B cell (primary cell): ENCODE measurements at regions not wholly inside any gene's neighbourhood (a gene's known extent, or its start where the extent isn't known, plus 50 kb on each side); places are given as distances from the start of the nearest gene placed in this dataset.

Experiments
- ATAC-seq: fragments of 200-7000 bp; cut with Tn5 transposase; one replicate; pipeline ENCODE4 v1.10.0; 2021; ENCODE audit warnings: low read depth, mild to moderate bottlenecking, moderate number of reproducible peaks, moderate library complexity
- CTCF ChIA-PET: fragments of 350-600 bp; sonication (Branson Sonifier 250); formaldehyde crosslinking; loops from one replicate; lab custom pipeline; 2021; ENCODE audit warnings: antibody characterized with exemption, inconsistent platforms; lab: Charles Lee
- POLR2A ChIA-PET: fragments of 350-600 bp; sonication (Branson Sonifier 250); formaldehyde crosslinking; loops from one replicate; lab custom pipeline; 2021; ENCODE audit warnings: antibody characterized with exemption; lab: Charles Lee
- DNase-seq: peaks from one replicate; pipeline ENCODE4 v3.0.0; 2013
- H2AFZ ChIP-seq: 2 replicates; pipeline ENCODE4 v1.6.1; 2012; ENCODE audit warnings: mild to moderate bottlenecking, low read depth, low read length; ENCODE audit not compliant: insufficient read depth, poor library complexity, severe bottlenecking
- H3K27ac ChIP-seq, 2 donors: 1 replicate in 1 of 2; 2 replicates in 1 of 2; pipeline ENCODE4 v1.5.1; 2012 to 2013; ENCODE audit warnings: low read length in 2 of 2, mild to moderate bottlenecking in 2 of 2, moderate library complexity in 1 of 2
- H3K27me3 ChIP-seq, 4 experiments: fragments of 200-600 bp in 1 of 4; sonication (generic) in 1 of 4; replicated peaks in 1 of 4; 1 replicate in 2 of 4; 2 replicates in 2 of 4; pipeline versions ENCODE4 v1.6.1 to v1.7.0; 2013 to 2016; ENCODE audit warnings: low read length in 3 of 4, mild to moderate bottlenecking in 2 of 4, mixed read lengths in 1 of 4, moderate library complexity in 1 of 4; ENCODE audit not compliant: insufficient read depth in 4 of 4, control insufficient read depth in 3 of 4; ENCODE audit errors: control extremely low read depth in 1 of 4
- H3K36me3 ChIP-seq, 2 experiments: replicated peaks in 1 of 2; 1 replicate in 1 of 2; 2 replicates in 1 of 2; pipeline versions ENCODE4 v1.6.1 to v1.7.1; 2013; ENCODE audit warnings: low read length in 1 of 2; ENCODE audit not compliant: insufficient read depth in 2 of 2, control insufficient read depth in 1 of 2; ENCODE audit errors: control extremely low read depth in 1 of 2, extremely low read depth in 1 of 2
- H3K4me1 ChIP-seq, 2 donors: fragments of 200-600 bp in 1 of 2; sonication (generic) in 1 of 2; 1 replicate in 1 of 2; 2 replicates in 1 of 2; pipeline versions ENCODE4 v1.5.1 to v1.6.1; 2013 to 2017; ENCODE audit warnings: low read length in 2 of 2; ENCODE audit not compliant: control insufficient read depth in 2 of 2, insufficient read depth in 2 of 2
- H3K4me2 ChIP-seq: replicated peaks from 2 replicates; pipeline ENCODE3; 2012; ENCODE audit warnings: mild to moderate bottlenecking, low read depth, low read length; ENCODE audit not compliant: poor library complexity, severe bottlenecking
- H3K4me3 ChIP-seq, 5 experiments: fragments of 200-600 bp in 1 of 5; sonication (generic) in 1 of 5; 1 replicate in 3 of 5; 2 replicates in 2 of 5; pipeline versions ENCODE4 v1.5.1 to v1.7.0; 2011 to 2016; ENCODE audit warnings: low read length in 4 of 5, mild to moderate bottlenecking in 4 of 5, low read depth in 2 of 5, control low read depth in 1 of 5, moderate library complexity in 1 of 5; ENCODE audit not compliant: insufficient read depth in 1 of 5; ENCODE audit errors: control extremely low read depth in 1 of 5, extremely low read depth in 1 of 5
- H3K79me2 ChIP-seq: fragments of 200-600 bp; sonication (generic); one replicate; pipeline ENCODE4 v1.6.0; 2016; ENCODE audit warnings: low read length; ENCODE audit not compliant: control insufficient read depth, insufficient read depth
- H3K9ac ChIP-seq: fragments of 200-600 bp; sonication (generic); 2 replicates; pipeline ENCODE4 v1.6.1; 2017; ENCODE audit warnings: mild to moderate bottlenecking, low read length, moderate library complexity
- H3K9me3 ChIP-seq, 3 donors: one replicate each; pipeline versions ENCODE4 v1.6.1 to v1.7.1; 2013; ENCODE audit warnings: low read length in 2 of 3; ENCODE audit not compliant: control insufficient read depth in 2 of 3, insufficient read depth in 1 of 3; ENCODE audit errors: control extremely low read depth in 1 of 3
- H4K20me1 ChIP-seq: 2 replicates; pipeline ENCODE4 v1.6.0; 2012; ENCODE audit warnings: mild to moderate bottlenecking, low read length; ENCODE audit not compliant: insufficient read depth, control insufficient read depth, poor library complexity, severe bottlenecking
- H3K27ac Mint-ChIP-seq: one replicate; pipeline ENCODE4 v1.8.0; 2021; ENCODE audit warnings: mixed read lengths
- H3K27me3 Mint-ChIP-seq: one replicate; pipeline ENCODE4 v1.8.0; 2021; ENCODE audit warnings: mixed read lengths
- H3K4me1 Mint-ChIP-seq: one replicate; pipeline ENCODE4 v1.8.0; 2021; ENCODE audit warnings: mixed read lengths
- H3K4me3 Mint-ChIP-seq: one replicate; pipeline ENCODE4 v1.8.0; 2021; ENCODE audit warnings: mixed read lengths
- H3K9me3 Mint-ChIP-seq: one replicate; pipeline ENCODE4 v1.8.0; 2022; ENCODE audit warnings: mixed read lengths; ENCODE audit not compliant: insufficient read depth
- EZH2 ChIP-seq: IDR thresholded peaks from 2 replicates; pipeline ENCODE4 v1.6.1; 2012; ENCODE audit warnings: borderline replicate concordance, low read depth, mild to moderate bottlenecking, moderate library complexity, low read length; ENCODE audit not compliant: insufficient read depth, poor library complexity, severe bottlenecking
- WGBS: methylation state at CpG from one replicate; pipeline ENCODE4 v1.1.5; 2013; ENCODE audit warnings: missing lambda C conversion rate; ENCODE audit not compliant: insufficient coverage; 5-methylcytosine and 5-hydroxymethylcytosine counted together
- intact Hi-C: fragments of 100-400 bp; cut with micrococcal nuclease; formaldehyde crosslinking; loops from one replicate; pipeline ENCODE4 v1.10.0; 2022
- TF ChIP-seq, protein P1 (sequence below): fragments of 200-600 bp; IDR thresholded peaks from one replicate; pipeline ENCODE4 v1.8.0; 2022; ENCODE audit warnings: antibody characterized with exemption, mild to moderate bottlenecking

DNA sequence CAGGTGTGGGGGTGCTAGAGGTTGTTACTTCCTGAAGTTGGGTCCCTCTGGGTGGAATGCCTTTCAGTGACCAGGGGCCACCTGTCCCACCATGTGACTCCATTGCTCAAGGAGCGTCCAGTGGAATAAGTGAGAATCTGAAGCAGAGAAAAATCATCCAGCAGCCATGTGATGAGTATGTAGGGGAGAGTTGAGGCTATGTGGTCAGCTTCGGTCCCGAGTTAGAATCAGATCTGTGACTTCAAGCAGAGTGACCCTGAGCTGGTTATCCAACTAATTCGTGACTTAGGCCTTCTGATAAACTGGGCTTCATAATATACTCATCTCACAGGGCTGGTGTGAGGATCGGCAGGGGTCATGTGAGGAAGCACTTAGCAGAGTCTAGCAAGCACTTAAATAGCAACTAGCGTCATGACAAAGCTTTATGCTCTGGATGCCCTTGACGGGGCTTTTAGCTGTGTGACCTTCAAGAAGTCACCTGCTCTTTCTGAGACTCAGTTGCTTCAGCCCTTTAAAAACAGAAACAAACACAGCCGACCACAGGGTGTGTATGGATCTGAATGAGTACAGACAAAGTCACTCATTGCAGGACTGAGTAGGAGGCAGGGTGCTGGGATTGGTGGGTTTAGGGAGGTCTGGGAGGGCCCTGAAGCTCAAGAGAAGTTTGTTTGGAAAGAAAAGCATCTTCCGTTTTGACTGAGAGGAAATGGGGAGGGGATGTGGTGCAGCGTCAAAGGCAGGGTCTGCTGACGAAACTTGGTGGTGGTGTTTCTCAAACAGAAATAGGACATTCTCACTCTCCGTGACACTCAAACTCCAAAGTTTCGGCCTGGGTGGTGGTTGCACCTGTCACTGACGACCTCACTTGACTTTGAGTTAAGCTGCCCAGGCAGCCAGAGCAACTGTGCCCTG lies 264.0 kb upstream of the CXCR4 start:
- Histone ChIP-seq H3K9ac (peak overlapping the region; percentile 21), H3K79me2 (peaks cover 3% of the 10 kb centered on the region), H2AFZ (peak overlapping the region; percentile 58), H4K20me1 (no peaks in the 10 kb centered on the region), H3K36me3 (no peaks in the 10 kb centered on the region), H3K27ac (peak overlapping the region; percentile 63 to 73), H3K4me2 (peak overlapping the region; percentile 62), H3K27me3 (no peaks in the 10 kb centered on the region), H3K4me1 (peaks cover 47 to 57% of the 10 kb centered on the region in 2 donors), H3K9me3 (no peaks in the 10 kb centered on the region), H3K4me3 (peak overlapping the region in 2 of 5 experiments; percentile 25 to 32)
- H3K4me3 Mint-ChIP-seq: peak overlapping the region; percentile 61
- intact Hi-C loops: loop anchor here (1.0 to 2.0 kb wide), 7 partner anchors 41 to 641 kb away; partner anchors contain the start of gene UBXN4
- WGBS: 32% methylated on average over 9 of the region's 14 CpGs
- ChIA-PET POLR2A (interaction anchor here (0.8 to 4.2 kb wide), 18 partner anchors 125 to 467 kb away, joined by 3 to 47 read pairs (median 7); partner anchors contain the start of genes CXCR4 and DARS1), CTCF (interaction anchor here (0.8 to 15.8 kb wide), 24 partner anchors 14 to 465 kb away, joined by 3 to 453 read pairs (median 6); partner anchors contain the start of gene CXCR4)
- H3K27me3 Mint-ChIP-seq: no peaks in the 10 kb centered on the region
- no peaks in the 10 kb centered on the region for H3K9me3 Mint-ChIP-seq
- TF ChIP-seq EZH2: no peak
- TF ChIP-seq, protein P1, sequence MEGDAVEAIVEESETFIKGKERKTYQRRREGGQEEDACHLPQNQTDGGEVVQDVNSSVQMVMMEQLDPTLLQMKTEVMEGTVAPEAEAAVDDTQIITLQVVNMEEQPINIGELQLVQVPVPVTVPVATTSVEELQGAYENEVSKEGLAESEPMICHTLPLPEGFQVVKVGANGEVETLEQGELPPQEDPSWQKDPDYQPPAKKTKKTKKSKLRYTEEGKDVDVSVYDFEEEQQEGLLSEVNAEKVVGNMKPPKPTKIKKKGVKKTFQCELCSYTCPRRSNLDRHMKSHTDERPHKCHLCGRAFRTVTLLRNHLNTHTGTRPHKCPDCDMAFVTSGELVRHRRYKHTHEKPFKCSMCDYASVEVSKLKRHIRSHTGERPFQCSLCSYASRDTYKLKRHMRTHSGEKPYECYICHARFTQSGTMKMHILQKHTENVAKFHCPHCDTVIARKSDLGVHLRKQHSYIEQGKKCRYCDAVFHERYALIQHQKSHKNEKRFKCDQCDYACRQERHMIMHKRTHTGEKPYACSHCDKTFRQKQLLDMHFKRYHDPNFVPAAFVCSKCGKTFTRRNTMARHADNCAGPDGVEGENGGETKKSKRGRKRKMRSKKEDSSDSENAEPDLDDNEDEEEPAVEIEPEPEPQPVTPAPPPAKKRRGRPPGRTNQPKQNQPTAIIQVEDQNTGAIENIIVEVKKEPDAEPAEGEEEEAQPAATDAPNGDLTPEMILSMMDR: no peak
- peak overlapping the region; percentile 91 for H3K27ac Mint-ChIP-seq
- H3K4me1 Mint-ChIP-seq: peaks cover 67% of the 10 kb centered on the region
- DNase-seq: peak; percentile 90
- ATAC-seq: peak; percentile 73

DNA sequence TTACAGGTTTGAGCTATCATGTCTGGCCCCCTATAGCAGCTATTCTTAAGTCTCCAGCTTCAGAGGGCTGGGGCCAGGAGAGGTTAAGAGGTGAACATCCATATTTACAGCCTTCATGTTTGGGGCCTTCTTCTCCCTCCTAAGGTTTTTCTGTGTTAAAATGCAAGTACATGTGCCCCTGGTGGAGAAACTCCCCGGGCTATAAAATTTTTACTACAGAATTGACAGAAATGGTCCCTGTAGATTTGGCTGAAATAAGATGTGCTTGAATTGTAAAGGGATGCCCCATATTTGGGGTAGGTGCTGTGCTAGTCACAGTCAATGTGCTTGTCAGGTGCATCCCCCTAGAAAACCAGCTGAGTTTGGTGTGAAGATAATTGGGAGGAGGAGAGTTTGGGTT lies 263.3 kb upstream of the CXCR4 start:
- no peak for ATAC-seq
- peak overlapping the region; percentile 58 for H2AFZ ChIP-seq
- peak overlapping the region; percentile 21 for H3K9ac ChIP-seq
- TF ChIP-seq EZH2: no peak
- TF ChIP-seq, protein P1: peak; percentile 14
- peak overlapping the region; percentile 62 for H3K4me2 ChIP-seq
- H3K79me2 ChIP-seq: peaks cover 3% of the 10 kb centered on the region
- peak overlapping the region; percentile 91 for H3K27ac Mint-ChIP-seq
- no peaks in the 10 kb centered on the region for H4K20me1 ChIP-seq
- H3K36me3 ChIP-seq: no peaks in the 10 kb centered on the region
- ChIA-PET POLR2A (interaction anchor here (0.7 to 4.2 kb wide), 10 partner anchors 12 to 396 kb away, joined by 3 to 47 read pairs (median 12); partner anchors contain the start of genes CXCR4 and DARS1), CTCF (interaction anchor here (1.0 to 15.8 kb wide), 24 partner anchors 14 to 465 kb away, joined by 3 to 453 read pairs (median 6); partner anchors contain the start of gene CXCR4)
- H3K4me1 ChIP-seq: peaks cover 54 to 65% of the 10 kb centered on the region in 2 donors
- H3K4me3 ChIP-seq: no peak overlapping the region
- peak overlapping the region; percentile 63 to 73 for H3K27ac ChIP-seq
- no peak for DNase-seq
- H3K27me3 Mint-ChIP-seq: no peaks in the 10 kb centered on the region
- WGBS: no CpG with 5 or more reads among the region's 1 CpG
- intact Hi-C loops: no loop called here
- H3K27me3 ChIP-seq: no peaks in the 10 kb centered on the region
- H3K9me3 ChIP-seq: no peaks in the 10 kb centered on the region
- H3K4me1 Mint-ChIP-seq: peaks cover 75% of the 10 kb centered on the region
- H3K4me3 Mint-ChIP-seq: peak overlapping the region; percentile 61
- H3K9me3 Mint-ChIP-seq: no peaks in the 10 kb centered on the region
